Gastroesophageal sphincter (tissue), 4 donors: ENCODE measurements at regions not wholly inside any gene's neighbourhood (a gene's known extent, or its start where the extent isn't known, plus 50 kb on each side); places are given as distances from the start of the nearest gene placed in this dataset.

Experiments used
- ATAC-seq: fragments of 150-250 bp; one replicate; pipeline ENCODE4 v1.9.1; 2016; ENCODE audit warnings: mild to moderate bottlenecking, moderate library complexity
- H3K27ac ChIP-seq, 4 donors: fragments of 200-600 bp; sonication (generic) in 3 of 4; 1 replicate in 3 of 4; 2 replicates in 1 of 4; pipeline ENCODE4 v1.5.1; 2016 to 2019
- H3K27me3 ChIP-seq: fragments of 200-600 bp; sonication (generic); one replicate; pipeline ENCODE4 v1.5.1; 2019
- H3K36me3 ChIP-seq, 2 donors: fragments of 200-600 bp; sonication (generic); one replicate each; pipeline ENCODE4 v1.5.1; 2019; ENCODE audit warnings: control low read depth in 1 of 2
- H3K4me1 ChIP-seq, 3 donors: fragments of 200-600 bp; sonication (generic); 1 replicate in 2 of 3; 2 replicates in 1 of 3; pipeline ENCODE4 v1.5.1; 2016 to 2019; ENCODE audit warnings: control low read depth in 2 of 3
- H3K4me3 ChIP-seq, 2 donors: fragments of 200-600 bp; sonication (generic); one replicate each; pipeline ENCODE4 v1.5.1; 2019; ENCODE audit warnings: mild to moderate bottlenecking in 1 of 2, moderate library complexity in 1 of 2
- H3K9me3 ChIP-seq, 3 donors: fragments of 200-600 bp; sonication (generic); one replicate each; pipeline ENCODE4 v1.5.1; 2017 to 2019; ENCODE audit warnings: control low read depth in 2 of 3
- EP300 ChIP-seq: sonication (generic); formaldehyde crosslinking; IDR thresholded peaks from one replicate; pipeline ENCODE4 v1.6.1; 2017; ENCODE audit warnings: antibody characterized with exemption, mild to moderate bottlenecking
- POLR2A ChIP-seq, 2 donors: fragments of 450-650 bp; IDR thresholded peaks; one replicate each; pipeline ENCODE4 v1.6.1; 2017; ENCODE audit warnings: antibody characterized with exemption in 2 of 2, mild to moderate bottlenecking in 2 of 2, moderate library complexity in 1 of 2
- POLR2AphosphoS5 ChIP-seq: sonication (generic); formaldehyde crosslinking; IDR thresholded peaks from one replicate; pipeline ENCODE4 v1.6.1; 2017; ENCODE audit warnings: antibody characterized with exemption
- WGBS, 2 donors: methylation state at CpG; one replicate each; pipeline ENCODE4 v1.1.5; 2018; ENCODE audit warnings: low coverage in 1 of 2; 5-methylcytosine and 5-hydroxymethylcytosine counted together
- TF ChIP-seq, protein P1 (sequence below), 4 experiments: fragments of 200-600 bp in 2 of 4; fragments of 450-650 bp in 2 of 4; sonication (generic) in 1 of 4; IDR thresholded peaks; one replicate each; pipeline ENCODE4 v1.5.1; 2017 to 2019; ENCODE audit warnings: antibody characterized with exemption in 4 of 4, mild to moderate bottlenecking in 2 of 4, moderate library complexity in 2 of 4

DNA sequence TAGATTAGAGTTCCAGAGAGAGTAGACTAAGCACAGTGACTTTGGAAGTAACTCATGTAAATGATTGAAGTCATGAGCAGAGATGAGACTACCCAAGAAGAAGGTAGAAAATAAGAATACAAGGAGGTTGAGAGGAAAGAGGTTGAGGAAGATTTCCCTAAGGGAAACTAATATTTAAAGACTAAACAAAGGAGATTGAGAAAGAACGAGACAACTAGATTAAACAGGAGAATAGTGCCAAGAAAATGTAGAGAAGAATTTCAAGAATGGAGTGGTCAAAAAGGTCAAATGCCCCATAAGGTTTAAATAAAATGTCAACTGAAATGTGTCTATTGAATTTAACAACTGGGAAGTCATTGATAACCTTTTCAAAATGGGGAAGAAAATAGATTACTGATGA is 59.0 kb downstream of the RPS29 start:
- TF ChIP-seq POLR2AphosphoS5 (no peak), POLR2A (IDR thresholded peaks at IDR 0.05) (no peak), EP300 (no peak)
- TF ChIP-seq, protein P1, sequence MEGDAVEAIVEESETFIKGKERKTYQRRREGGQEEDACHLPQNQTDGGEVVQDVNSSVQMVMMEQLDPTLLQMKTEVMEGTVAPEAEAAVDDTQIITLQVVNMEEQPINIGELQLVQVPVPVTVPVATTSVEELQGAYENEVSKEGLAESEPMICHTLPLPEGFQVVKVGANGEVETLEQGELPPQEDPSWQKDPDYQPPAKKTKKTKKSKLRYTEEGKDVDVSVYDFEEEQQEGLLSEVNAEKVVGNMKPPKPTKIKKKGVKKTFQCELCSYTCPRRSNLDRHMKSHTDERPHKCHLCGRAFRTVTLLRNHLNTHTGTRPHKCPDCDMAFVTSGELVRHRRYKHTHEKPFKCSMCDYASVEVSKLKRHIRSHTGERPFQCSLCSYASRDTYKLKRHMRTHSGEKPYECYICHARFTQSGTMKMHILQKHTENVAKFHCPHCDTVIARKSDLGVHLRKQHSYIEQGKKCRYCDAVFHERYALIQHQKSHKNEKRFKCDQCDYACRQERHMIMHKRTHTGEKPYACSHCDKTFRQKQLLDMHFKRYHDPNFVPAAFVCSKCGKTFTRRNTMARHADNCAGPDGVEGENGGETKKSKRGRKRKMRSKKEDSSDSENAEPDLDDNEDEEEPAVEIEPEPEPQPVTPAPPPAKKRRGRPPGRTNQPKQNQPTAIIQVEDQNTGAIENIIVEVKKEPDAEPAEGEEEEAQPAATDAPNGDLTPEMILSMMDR (IDR thresholded peaks at IDR 0.05) = no peak
- 0 to 6% methylated on average over 1 of the region's 1 CpG for WGBS, 2 donors
- no peak overlapping the region for H3K27ac ChIP-seq

DNA sequence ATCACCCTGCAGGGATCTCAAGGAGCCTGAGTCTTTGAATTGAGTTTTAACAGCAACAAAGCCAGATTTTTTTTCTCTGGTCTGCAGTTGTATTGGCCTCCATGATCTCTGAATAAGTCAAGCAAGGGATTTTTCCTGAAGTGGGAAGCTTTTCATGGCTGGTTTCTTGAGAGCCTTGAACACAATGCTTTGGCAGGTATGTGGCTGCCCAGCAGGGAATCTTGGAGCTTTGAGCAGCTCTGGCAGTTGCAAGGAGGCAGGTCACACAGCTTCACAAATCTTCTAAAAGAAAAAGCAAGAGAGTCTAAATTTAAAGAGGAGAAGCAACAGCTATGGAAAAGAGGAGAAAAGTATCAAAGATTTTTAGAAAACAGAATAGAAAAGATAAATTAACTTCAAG is 60.1 kb downstream of the RPS29 start:
- no peaks in the 10 kb centered on the region for H3K9me3 ChIP-seq
- no peak overlapping the region for H3K4me3 ChIP-seq
- H3K27ac ChIP-seq = no peak overlapping the region
- no peaks in the 10 kb centered on the region for H3K36me3 ChIP-seq
- ATAC-seq = no peak
- no peaks in the 10 kb centered on the region for H3K27me3 ChIP-seq
- TF ChIP-seq EP300 (no peak), POLR2AphosphoS5 (no peak), POLR2A (IDR thresholded peaks at IDR 0.05) (no peak)
- TF ChIP-seq, protein P1 (IDR thresholded peaks at IDR 0.05) = no peak
- H3K4me1 ChIP-seq = no peaks in the 10 kb centered on the region

More for the DNA sequence above, 59.0 kb downstream of the RPS29 start:
- Histone ChIP-seq H3K9me3 (no peaks in the 10 kb centered on the region), H3K4me3 (no peak overlapping the region), H3K4me1 (no peaks in the 10 kb centered on the region), H3K36me3 (no peaks in the 10 kb centered on the region), H3K27me3 (no peaks in the 10 kb centered on the region)
- ATAC-seq = no peak

DNA sequence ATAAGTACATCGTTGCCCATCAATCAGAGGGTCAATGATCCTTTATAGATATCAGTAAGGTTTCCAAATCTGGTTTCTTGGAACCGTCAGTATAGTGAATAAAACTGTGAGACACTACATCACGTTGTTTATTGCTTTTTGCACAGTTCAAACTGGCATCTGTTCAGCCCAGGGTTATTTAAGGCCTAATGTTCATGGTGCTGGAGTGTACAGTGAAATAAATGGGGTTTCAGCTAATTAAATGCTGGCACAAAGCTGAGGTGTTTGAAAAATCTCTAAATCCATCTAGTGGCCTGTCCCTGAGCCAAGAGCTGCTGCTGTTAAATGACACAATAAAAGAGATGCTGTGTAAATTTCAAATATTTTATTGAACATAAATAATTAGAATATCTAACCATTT is 69.9 kb downstream of the RPS29 start:
- no peak for ATAC-seq
- WGBS, 2 donors = 34 to 36% methylated on average over 3 of the region's 3 CpGs
- Histone ChIP-seq H3K4me1 (peaks cover 0 to 5% (median 0%) of the 10 kb centered on the region in 3 donors), H3K4me3 (no peak overlapping the region), H3K27me3 (no peaks in the 10 kb centered on the region), H3K36me3 (no peaks in the 10 kb centered on the region), H3K27ac (no peak overlapping the region), H3K9me3 (no peaks in the 10 kb centered on the region)
- TF ChIP-seq POLR2AphosphoS5 (no peak), POLR2A (IDR thresholded peaks at IDR 0.05) (no peak), EP300 (no peak)
- TF ChIP-seq, protein P1 (IDR thresholded peaks at IDR 0.05) = no peak

DNA sequence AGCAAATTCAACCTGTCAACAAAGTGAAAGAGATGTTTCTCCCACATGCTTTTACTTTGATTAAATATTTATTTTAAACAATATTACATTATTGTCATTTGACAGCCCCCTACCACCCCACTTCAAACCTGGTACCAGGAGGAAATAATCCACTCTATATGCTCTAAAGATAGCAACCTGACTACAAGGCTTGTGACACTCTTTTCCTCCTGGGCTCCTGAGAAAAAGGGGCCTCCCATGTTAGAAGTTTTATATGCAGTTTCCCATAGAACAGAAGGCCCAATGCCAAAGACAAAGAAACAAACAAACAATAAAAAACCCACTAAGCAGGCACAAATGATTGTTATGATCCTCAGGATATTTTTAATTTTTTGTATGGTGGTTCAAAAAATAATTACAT is 73.6 kb downstream of the RPS29 start:
- Histone ChIP-seq H3K4me1 (peaks cover 0 to 5% (median 0%) of the 10 kb centered on the region in 3 donors), H3K4me3 (no peak overlapping the region), H3K27me3 (no peaks in the 10 kb centered on the region), H3K27ac (no peak overlapping the region), H3K9me3 (peaks cover 0 to 10% (median 0%) of the 10 kb centered on the region in 3 donors), H3K36me3 (no peaks in the 10 kb centered on the region)
- TF ChIP-seq EP300 = no peak
- TF ChIP-seq, protein P1 (IDR thresholded peaks at IDR 0.05) = no peak
- ATAC-seq = no peak

DNA sequence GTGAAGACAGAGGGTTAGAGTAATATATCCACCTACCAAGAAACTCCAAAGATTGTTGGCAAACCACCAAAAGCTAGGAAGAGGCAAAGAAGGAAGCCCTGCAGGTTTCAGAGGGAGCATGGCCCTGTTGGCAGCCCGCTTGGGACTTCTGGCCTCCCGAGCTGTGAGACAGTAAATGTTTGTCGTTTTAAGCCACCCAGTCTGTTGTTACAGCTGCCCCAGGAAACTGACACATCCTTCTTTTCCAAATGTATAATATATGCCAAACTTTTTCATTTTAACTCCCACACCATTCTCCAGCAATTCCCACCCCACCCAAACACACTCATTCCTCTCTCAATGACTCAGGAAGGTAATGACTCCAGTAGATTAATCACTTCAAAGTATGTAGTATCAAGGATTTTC is 74.0 kb downstream of the RPS29 start:
- Histone ChIP-seq H3K27me3 (no peaks in the 10 kb centered on the region), H3K27ac (no peak overlapping the region), H3K4me3 (no peak overlapping the region), H3K9me3 (peaks cover 0 to 10% (median 0%) of the 10 kb centered on the region in 3 donors), H3K36me3 (no peaks in the 10 kb centered on the region), H3K4me1 (peaks cover 0 to 5% (median 0%) of the 10 kb centered on the region in 3 donors)
- no peak for TF ChIP-seq POLR2AphosphoS5
- TF ChIP-seq POLR2A (IDR thresholded peaks at IDR 0.05) = no peak
- TF ChIP-seq, protein P1 (IDR thresholded peaks at IDR 0.05) = no peak
- TF ChIP-seq EP300 = no peak
- WGBS, 2 donors = 19% methylated on average over 3 of the region's 3 CpGs; no CpG with 5 or more reads in 1 of the 2 donors
- ATAC-seq = no peak
